Right forelimb (tissue), 1 donor: ENCODE measurements at regions not wholly inside any gene's neighbourhood (a gene's known extent, or its start where the extent isn't known, plus 50 kb on each side); places are given as distances from the start of the nearest gene placed in this dataset.
"Not testable (repeated sequence)": the region's sequence is repeated elsewhere in the genome, so short reads cannot be mapped to it uniquely, and the experiment has no call there.

Source experiments
- DNase-seq: peaks from one replicate; pipeline ENCODE4 v3.0.0-alpha.2; 2018

- peak; percentile 75 for DNase-seq
These were observed 259.2 kb upstream of the CCDC54 start for GRCh38 chr3:107117922-107118536.

GRCh38 chr3:107124885-107125284, 252.4 kb upstream of the CCDC54 start:
- DNase-seq: no peak

- DNase-seq: no peak
These were observed 248.3 kb upstream of the CCDC54 start for GRCh38 chr3:107128946-107129345.

GRCh38 chr3:107130089-107130700, 247.0 kb upstream of the CCDC54 start:
- no peak for DNase-seq

- no peak for DNase-seq
These were observed 244.6 kb upstream of the CCDC54 start for GRCh38 chr3:107132674-107133073.

GRCh38 chr3:107133891-107134290, 243.3 kb upstream of the CCDC54 start:
- no peak for DNase-seq

GRCh38 chr3:107142171-107142570, 235.1 kb upstream of the CCDC54 start:
- no peak for DNase-seq

- no peak for DNase-seq
These were observed 234.3 kb upstream of the CCDC54 start for GRCh38 chr3:107142786-107143575.

- DNase-seq: no peak
These were observed 226.6 kb upstream of the CCDC54 start for GRCh38 chr3:107150675-107151074.

GRCh38 chr3:107153981-107154380, 223.3 kb upstream of the CCDC54 start:
- no peak for DNase-seq

GRCh38 chr3:107172411-107172810, 204.8 kb upstream of the CCDC54 start:
- no peak for DNase-seq

GRCh38 chr3:107184375-107184774, 192.9 kb upstream of the CCDC54 start:
- DNase-seq: no peak

GRCh38 chr3:107188262-107188661, 189.0 kb upstream of the CCDC54 start:
- DNase-seq: no peak

GRCh38 chr3:107189158-107189791, 188.0 kb upstream of the CCDC54 start:
- no peak for DNase-seq

GRCh38 chr3:107193116-107193515, 184.1 kb upstream of the CCDC54 start:
- DNase-seq: no peak

GRCh38 chr3:107198581-107199181, 178.6 kb upstream of the CCDC54 start:
- DNase-seq: peak; percentile 72

GRCh38 chr3:107201146-107201545, 176.1 kb upstream of the CCDC54 start:
- no peak for DNase-seq

- not testable (repeated sequence) for DNase-seq
These were observed 174.4 kb upstream of the CCDC54 start for GRCh38 chr3:107202885-107203284.

- no peak for DNase-seq
These were observed 173.1 kb upstream of the CCDC54 start for GRCh38 chr3:107204121-107204520.

- no peak for DNase-seq
These were observed 171.9 kb upstream of the CCDC54 start for GRCh38 chr3:107205358-107205757.

GRCh38 chr3:107206141-107206540, 171.1 kb upstream of the CCDC54 start:
- DNase-seq: no peak

- no peak for DNase-seq
These were observed 170.3 kb upstream of the CCDC54 start for GRCh38 chr3:107206945-107207344.

- DNase-seq: peak; percentile 58
These were observed 169.1 kb upstream of the CCDC54 start for GRCh38 chr3:107208100-107208499.
